ENCODE measurements at regions not wholly inside any gene's neighbourhood (a gene's known extent, or its start where the extent isn't known, plus 50 kb on each side); places are given as distances from the start of the nearest gene placed in this dataset.

DNA sequence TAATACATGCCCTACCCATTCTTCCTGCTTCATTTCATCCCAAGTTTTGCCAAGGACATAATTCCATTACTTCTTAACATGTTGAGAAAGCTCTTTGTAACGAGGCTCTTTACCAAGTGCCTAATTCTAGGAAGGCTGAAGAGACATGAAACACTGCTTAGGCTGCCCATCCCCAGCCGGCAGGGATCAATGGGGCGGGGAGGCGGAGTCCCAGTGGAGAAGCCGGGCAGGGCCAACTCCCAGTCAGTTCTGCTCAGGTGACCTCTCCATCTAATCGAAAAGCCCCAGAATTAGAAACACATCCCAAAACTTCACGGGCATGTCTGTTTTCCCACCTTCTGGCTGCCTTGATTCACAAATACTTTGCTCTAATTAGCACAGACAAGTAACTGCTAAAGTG lies 89.5 kb upstream of the LYZL1 start:
- TF ChIP-seq, protein P1, sequence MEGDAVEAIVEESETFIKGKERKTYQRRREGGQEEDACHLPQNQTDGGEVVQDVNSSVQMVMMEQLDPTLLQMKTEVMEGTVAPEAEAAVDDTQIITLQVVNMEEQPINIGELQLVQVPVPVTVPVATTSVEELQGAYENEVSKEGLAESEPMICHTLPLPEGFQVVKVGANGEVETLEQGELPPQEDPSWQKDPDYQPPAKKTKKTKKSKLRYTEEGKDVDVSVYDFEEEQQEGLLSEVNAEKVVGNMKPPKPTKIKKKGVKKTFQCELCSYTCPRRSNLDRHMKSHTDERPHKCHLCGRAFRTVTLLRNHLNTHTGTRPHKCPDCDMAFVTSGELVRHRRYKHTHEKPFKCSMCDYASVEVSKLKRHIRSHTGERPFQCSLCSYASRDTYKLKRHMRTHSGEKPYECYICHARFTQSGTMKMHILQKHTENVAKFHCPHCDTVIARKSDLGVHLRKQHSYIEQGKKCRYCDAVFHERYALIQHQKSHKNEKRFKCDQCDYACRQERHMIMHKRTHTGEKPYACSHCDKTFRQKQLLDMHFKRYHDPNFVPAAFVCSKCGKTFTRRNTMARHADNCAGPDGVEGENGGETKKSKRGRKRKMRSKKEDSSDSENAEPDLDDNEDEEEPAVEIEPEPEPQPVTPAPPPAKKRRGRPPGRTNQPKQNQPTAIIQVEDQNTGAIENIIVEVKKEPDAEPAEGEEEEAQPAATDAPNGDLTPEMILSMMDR (IDR thresholded peaks at IDR 0.05; ENCODE audit: insufficient read depth, low read depth, low read length) = no peak
- no peak for DNase-seq (ENCODE audit: low read depth)
- no peak overlapping the region for H3K4me3 ChIP-seq (ENCODE audit: low read depth, low read length)

DNA sequence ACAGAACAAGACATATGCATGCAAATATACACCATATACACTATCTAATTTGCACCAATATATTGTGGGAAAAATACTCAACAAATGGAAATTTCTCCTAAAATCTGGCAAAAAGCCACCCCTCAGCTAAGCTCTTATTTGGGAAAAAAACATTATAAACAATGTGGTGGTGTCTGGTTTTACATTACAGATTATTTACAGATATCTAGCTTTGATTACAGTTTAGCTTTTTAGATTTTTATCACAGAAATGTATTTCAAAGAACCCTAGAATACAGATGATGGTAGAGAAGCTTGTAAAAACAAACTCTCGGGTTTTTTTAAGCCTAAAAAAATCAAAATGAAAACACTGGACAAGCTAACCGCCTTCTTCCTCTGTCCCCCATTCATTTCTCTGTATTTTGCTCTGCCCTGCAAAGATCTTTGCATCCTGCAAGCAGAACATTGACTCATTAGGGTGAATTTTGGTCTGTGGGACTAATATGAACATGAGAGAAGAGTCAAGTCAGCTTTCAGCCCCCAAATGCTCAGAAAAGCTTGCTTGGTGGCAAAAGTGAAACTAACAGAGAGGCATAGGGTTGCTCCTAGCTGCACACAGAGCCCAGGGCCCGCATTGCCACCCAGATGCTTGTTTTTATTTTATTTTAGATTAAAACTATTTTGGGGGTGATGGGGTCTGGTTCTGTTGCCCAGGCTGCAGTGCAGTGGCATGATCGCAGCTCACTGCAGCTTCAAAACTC lies 88.8 kb upstream of the LYZL1 start:
- H3K4me3 ChIP-seq (ENCODE audit: low read depth, low read length) = peak overlapping the region; percentile 2
- peak; percentile 55 for DNase-seq (ENCODE audit: low read depth)
- TF ChIP-seq, protein P1 (IDR thresholded peaks at IDR 0.05; ENCODE audit: insufficient read depth, low read depth, low read length) = no peak

DNA sequence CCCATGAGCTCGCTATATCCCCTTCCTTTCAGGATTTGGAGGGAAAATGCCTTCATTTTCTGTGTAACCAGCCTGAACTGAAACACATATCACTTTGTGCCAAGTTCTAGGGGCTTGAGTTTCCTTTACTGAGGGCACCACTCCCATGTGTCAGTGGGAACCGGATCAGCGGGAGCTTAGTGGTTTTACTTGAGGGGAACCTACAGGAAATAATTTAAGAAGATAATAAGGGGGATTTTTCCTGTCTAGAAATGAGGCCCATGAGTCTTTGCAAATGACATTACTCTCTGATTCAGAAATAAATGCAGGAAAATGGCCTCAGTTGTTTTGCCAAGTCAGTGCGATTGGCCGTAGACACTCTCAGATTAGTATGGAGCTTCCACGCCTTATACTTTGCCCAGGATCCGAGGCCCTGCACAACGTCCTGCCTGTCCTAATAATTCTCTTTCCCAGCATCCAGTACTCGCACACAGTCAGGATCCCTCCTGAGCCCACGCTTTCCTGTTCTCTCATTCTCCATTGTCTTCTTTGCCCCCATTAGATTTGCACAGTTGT lies 86.4 kb upstream of the LYZL1 start:
- DNase-seq (ENCODE audit: low read depth) = no peak
- TF ChIP-seq, protein P1 (IDR thresholded peaks at IDR 0.05; ENCODE audit: insufficient read depth, low read depth, low read length) = no peak
- no peak overlapping the region for H3K4me3 ChIP-seq (ENCODE audit: low read depth, low read length)

DNA sequence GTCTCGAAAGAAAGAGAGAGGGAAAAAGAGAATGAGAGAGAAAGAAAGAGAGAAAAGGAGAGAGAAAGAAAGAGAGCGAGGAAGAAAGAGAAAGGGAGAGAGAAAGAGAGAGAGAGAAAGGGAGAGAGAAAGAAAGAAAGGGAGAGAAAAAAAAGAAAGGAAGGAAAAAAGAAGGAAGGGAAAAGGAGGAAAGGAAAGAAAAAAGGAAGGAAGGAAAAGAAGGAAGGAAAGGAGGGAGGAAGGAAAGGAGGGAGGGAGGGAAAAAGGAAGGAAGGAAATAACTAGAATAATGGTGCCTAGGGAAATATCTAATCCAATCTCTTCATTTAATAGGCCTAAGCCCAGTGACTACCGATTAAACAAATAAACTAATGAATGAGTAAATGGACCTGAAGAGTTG lies 85.4 kb upstream of the LYZL1 start:
- DNase-seq (ENCODE audit: low read depth) = no peak
- TF ChIP-seq, protein P1 (IDR thresholded peaks at IDR 0.05; ENCODE audit: insufficient read depth, low read depth, low read length) = no peak
- H3K4me3 ChIP-seq (ENCODE audit: low read depth, low read length) = no peak overlapping the region

DNA sequence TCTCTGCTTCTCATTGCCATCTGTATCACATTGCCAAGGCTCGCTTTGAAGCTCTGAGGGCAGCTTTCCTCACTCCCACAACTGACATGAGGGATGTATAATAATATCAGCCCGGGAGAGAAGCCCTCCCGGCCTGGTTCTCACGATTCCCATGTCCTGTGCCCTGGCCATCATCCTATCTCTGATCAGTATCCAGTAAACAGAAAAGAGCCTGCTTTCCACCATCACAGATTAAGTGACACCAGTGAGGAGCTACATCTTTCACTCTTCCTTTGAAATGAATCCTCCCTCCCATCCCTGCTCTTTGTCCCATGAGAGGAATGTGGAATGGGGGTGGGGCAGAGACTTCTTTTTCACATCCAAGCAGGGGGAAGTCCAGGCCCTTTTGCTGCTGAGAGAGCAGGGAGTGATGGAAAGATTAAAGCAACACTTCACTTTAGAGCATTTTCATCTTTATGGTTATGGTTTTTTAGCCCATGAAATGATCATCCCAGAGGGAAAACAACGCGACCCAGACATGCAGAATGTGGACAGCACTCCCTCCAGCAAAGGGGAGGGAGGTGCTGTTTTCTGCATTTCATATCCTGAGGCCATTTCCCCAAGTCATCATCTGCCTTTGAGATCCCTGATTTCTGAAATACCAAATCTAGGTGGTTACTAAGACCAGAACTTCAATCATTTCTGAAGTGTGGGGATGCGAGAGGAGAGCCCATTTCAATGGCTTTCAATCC lies 84.6 kb upstream of the LYZL1 start:
- H3K4me3 ChIP-seq (ENCODE audit: low read depth, low read length) = no peak overlapping the region
- peak; percentile 23 for DNase-seq (ENCODE audit: low read depth)
- TF ChIP-seq, protein P1 (IDR thresholded peaks at IDR 0.05; ENCODE audit: insufficient read depth, low read depth, low read length) = no peak

DNA sequence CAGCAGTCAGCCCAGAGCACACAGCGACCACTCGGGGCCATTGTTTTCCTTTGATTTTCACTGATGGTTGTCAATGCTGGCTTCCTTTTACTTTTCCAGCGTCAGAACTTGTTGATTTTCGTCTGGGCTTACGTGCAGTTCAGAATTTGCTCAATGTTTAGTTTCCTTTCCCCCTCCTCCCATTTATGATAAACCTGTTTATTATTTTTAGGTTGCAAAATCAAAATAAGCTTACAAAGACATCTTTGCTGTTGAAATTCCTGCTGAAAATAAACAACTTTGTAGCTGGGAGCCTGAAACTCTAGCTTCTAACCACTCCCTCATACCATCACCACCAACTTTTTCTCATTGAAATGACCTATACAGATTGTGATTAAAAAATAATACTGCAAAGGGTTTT lies 83.1 kb upstream of the LYZL1 start:
- H3K4me3 ChIP-seq (ENCODE audit: low read depth, low read length) = no peak overlapping the region
- TF ChIP-seq, protein P1 (IDR thresholded peaks at IDR 0.05; ENCODE audit: insufficient read depth, low read depth, low read length) = no peak
- peak; percentile 62 for DNase-seq (ENCODE audit: low read depth)
